Right lobe of liver (tissue), 6 donors: ENCODE measurements at regions not wholly inside any gene's neighbourhood (a gene's known extent, or its start where the extent isn't known, plus 50 kb on each side); places are given as distances from the start of the nearest gene placed in this dataset.

ENCODE experiments used
- ATAC-seq, 4 donors: fragments of 200-7000 bp; cut with Tn5 transposase; one replicate each; pipeline ENCODE4 v1.9.1; 2020; ENCODE audit warnings: mild to moderate bottlenecking in 4 of 4, moderate library complexity in 4 of 4
- DNase-seq, 3 donors: peaks; one replicate each; pipeline ENCODE4 v3.0.0-alpha.2; 2020
- H3K27ac ChIP-seq, 3 donors: fragments of 200-600 bp; one replicate each; pipeline ENCODE4 v1.8.0; 2022
- H3K27me3 ChIP-seq, 2 donors: fragments of 200-600 bp; one replicate each; pipeline ENCODE4 v1.8.0; 2022
- H3K36me3 ChIP-seq, 4 donors: fragments of 200-600 bp; sonication (generic) in 1 of 4; one replicate each; pipeline versions ENCODE4 v1.5.1 to v1.8.0; 2017 to 2022; ENCODE audit warnings: control low read depth in 1 of 4
- H3K4me1 ChIP-seq, 4 donors: fragments of 200-600 bp; sonication (generic) in 1 of 4; one replicate each; pipeline versions ENCODE4 v1.5.1 to v1.8.0; 2017 to 2022; ENCODE audit warnings: control low read depth in 1 of 4
- H3K4me3 ChIP-seq, 3 donors: fragments of 200-600 bp; one replicate each; pipeline ENCODE4 v1.8.0; 2022
- H3K9me3 ChIP-seq, 4 donors: fragments of 200-600 bp; sonication (generic) in 1 of 4; one replicate each; pipeline versions ENCODE4 v1.5.1 to v1.8.0; 2017 to 2022; ENCODE audit warnings: control low read depth in 1 of 4
- CTCF ChIP-seq, 4 donors: fragments of 200-600 bp in 3 of 4; fragments of 450-650 bp in 1 of 4; IDR thresholded peaks; one replicate each; pipeline versions ENCODE4 v1.5.1 to v1.8.0; 2016 to 2022; ENCODE audit warnings: antibody characterized with exemption in 4 of 4, mild to moderate bottlenecking in 2 of 4
- POLR2A ChIP-seq: fragments of 450-650 bp; IDR thresholded peaks from one replicate; pipeline ENCODE4 v1.6.1; 2017; ENCODE audit warnings: antibody characterized with exemption, mild to moderate bottlenecking
- WGBS: methylation state at CpG from one replicate; pipeline ENCODE4 v1.1.6; 2018; ENCODE audit warnings: low coverage, low lambda C conversion rate; ENCODE audit not compliant: insufficient coverage; ENCODE audit errors: missing lambda C conversion rate; 5-methylcytosine and 5-hydroxymethylcytosine counted together
- intact Hi-C, 2 donors: fragments of 100-400 bp; cut with DNase I; formaldehyde crosslinking; loops; one replicate each; pipeline versions ENCODE4 v1.11.2 to v1.14.1; 2022
- donor health status: DM: no; HTN: yes; CAD: no.
- donor health status: DM: no; HTN: no; CAD: no.
- donor health status: DM: no; HTN: no; CAD: no.
- donor health status: DM: no; HTN: yes; CAD: no.
- donor health status: DM: no; HTN: yes; CAD: no.

GRCh38 chr6:170095273-170095981, 195.5 kb downstream of the DLL1 start:
- ATAC-seq (peak in 1 of 4 donors; percentile 10), DNase-seq (peak in 2 of 3 donors; percentile 43 to 49)
- H3K36me3 ChIP-seq = no peaks in the 10 kb centered on the region
- 77% methylated on average over 7 of the region's 21 CpGs for WGBS
- no peaks in the 10 kb centered on the region for H3K9me3 ChIP-seq
- intact Hi-C loops = no loop called here
- no peaks in the 10 kb centered on the region for H3K27me3 ChIP-seq
- H3K27ac ChIP-seq = no peak overlapping the region
- TF ChIP-seq POLR2A (no peak), CTCF (IDR thresholded peaks at IDR 0.05) (no peak)
- no peak overlapping the region for H3K4me3 ChIP-seq
- no peaks in the 10 kb centered on the region for H3K4me1 ChIP-seq

DNA sequence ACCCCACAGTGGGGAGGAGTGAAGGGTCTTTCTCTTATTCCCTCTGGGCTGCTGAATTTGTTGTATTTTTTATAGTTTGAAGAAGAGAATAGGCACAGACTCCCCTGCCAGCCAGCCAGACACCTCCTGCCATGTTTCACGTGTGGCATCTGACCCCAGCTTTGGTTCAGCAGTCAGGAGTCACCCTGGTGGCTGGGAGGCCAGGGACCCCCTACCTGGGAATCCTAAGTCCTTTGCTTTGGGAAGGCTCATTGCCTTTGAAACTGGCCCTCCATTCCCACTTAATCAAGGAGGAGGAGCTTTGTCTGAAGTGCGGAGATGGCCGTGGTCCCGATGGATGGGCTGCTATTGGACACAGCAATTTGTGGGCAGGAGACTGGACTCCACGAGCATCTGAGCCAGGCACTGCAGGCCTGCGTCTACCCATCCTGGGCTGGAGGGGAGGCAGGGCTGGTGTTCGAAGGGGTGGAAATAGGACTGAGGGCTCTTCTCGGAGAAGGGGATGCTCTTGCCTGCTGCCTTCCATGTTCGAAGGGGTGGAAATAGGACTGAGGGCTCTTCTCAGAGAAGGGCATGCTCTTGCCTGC, 196.1 kb downstream of the DLL1 start:
- 87% methylated on average over 5 of the region's 9 CpGs for WGBS
- DNase-seq = peak in 2 of 3 donors; percentile 6 to 27

GRCh38 chr6:170093658-170094596, 197.0 kb downstream of the DLL1 start:
- WGBS = 78% methylated on average over 10 of the region's 37 CpGs
- no peak overlapping the region for H3K4me3 ChIP-seq
- no peaks in the 10 kb centered on the region for H3K4me1 ChIP-seq
- H3K36me3 ChIP-seq = no peaks in the 10 kb centered on the region
- H3K27ac ChIP-seq = no peak overlapping the region
- no peak for ATAC-seq
- no peak for TF ChIP-seq CTCF (IDR thresholded peaks at IDR 0.05)
- no peak for TF ChIP-seq POLR2A
- intact Hi-C loops = no loop called here
- no peaks in the 10 kb centered on the region for H3K9me3 ChIP-seq
- H3K27me3 ChIP-seq = no peaks in the 10 kb centered on the region
- peak in 2 of 3 donors; percentile 37 to 53 for DNase-seq

More for the DNA sequence above, 196.1 kb downstream of the DLL1 start:
- Histone ChIP-seq H3K27me3 (no peaks in the 10 kb centered on the region), H3K36me3 (no peaks in the 10 kb centered on the region), H3K4me3 (no peak overlapping the region), H3K9me3 (no peaks in the 10 kb centered on the region), H3K4me1 (no peaks in the 10 kb centered on the region), H3K27ac (no peak overlapping the region)
- no peak for TF ChIP-seq CTCF (IDR thresholded peaks at IDR 0.05)
- no peak for TF ChIP-seq POLR2A
- peak in 1 of 4 donors; percentile 9 for ATAC-seq
- intact Hi-C loops = no loop called here

DNA sequence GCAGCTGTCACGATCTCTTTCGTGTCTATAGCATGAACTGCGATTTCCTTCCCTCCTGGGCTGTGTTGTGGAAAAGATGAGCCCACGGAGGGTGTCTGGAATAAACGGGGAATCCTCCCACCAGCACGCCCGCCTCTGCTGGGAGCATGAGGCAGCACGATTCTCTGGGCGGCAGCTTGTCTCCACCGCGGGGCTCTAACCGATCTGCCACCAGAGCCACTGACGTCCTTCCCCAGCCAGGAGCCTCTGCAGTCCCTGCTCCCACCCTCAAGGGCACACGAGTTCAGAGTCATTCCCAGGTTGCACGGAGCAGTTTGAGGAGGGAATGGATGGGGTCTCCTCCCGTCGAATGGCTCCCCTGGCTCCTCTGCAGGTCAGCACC, 197.6 kb downstream of the DLL1 start:
- WGBS = 81% methylated on average over 11 of the region's 17 CpGs
- Histone ChIP-seq H3K27ac (no peak overlapping the region), H3K9me3 (no peaks in the 10 kb centered on the region), H3K27me3 (no peaks in the 10 kb centered on the region), H3K36me3 (no peaks in the 10 kb centered on the region), H3K4me3 (no peak overlapping the region), H3K4me1 (no peaks in the 10 kb centered on the region)
- DNase-seq (no peak), ATAC-seq (no peak)
- TF ChIP-seq POLR2A (no peak), CTCF (IDR thresholded peaks at IDR 0.05) (no peak)
- intact Hi-C loops = no loop called here
